ENCODE measurements at regions not wholly inside any gene's neighbourhood (a gene's known extent, or its start where the extent isn't known, plus 50 kb on each side); places are given as distances from the start of the nearest gene placed in this dataset.

DNA sequence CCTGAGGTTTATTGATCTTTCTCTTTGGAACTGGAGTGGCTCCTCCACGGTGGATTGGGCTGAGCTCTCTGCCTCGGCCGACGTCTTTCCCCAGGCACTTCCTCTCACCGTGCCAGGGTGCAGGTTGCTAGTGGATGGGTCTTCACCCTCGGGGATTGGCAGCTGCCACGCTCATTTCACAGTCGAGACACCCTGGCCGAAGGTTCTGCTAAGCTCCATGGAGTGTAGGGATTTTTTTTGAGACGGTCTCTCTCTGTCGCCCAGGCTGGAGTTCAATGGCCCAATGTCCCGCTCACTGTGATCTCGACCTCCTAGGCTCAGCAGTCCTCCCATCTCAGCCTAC is 280.8 kb downstream of the SEC14L1 start:
- DNase-seq, result no peak

DNA sequence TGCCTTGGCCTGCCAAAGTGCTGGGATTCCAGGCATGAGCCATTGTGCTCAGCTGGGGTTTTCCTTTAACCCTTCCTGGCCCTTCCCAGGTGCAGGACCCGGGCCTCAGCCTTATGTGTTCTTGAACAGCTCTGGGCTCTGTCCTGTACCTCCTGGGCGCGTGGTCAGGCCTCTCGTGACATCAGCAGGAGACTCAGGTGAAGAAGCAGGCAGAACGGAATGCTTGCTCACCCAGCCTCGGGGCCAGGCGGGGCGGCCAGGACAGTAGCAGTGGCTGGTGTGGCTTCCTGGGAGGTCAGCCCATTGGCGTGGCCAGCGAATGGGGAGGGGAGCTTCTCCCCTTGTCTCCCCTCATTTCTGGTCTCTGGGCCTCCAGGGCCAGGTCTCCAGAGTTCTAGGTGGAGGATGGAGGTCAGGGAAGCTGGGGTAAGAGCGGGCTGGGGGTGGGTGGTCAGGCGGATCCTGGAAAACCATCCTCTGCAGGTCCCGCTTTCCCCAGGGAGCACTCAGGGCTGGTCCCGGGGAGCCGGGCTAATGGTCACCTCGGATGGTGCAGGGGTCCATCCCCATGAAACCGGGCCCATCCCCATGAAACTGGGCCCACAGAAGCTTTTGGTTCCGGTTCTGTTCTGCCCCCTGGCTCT is 281.5 kb downstream of the SEC14L1 start:
- no peak for DNase-seq

DNA sequence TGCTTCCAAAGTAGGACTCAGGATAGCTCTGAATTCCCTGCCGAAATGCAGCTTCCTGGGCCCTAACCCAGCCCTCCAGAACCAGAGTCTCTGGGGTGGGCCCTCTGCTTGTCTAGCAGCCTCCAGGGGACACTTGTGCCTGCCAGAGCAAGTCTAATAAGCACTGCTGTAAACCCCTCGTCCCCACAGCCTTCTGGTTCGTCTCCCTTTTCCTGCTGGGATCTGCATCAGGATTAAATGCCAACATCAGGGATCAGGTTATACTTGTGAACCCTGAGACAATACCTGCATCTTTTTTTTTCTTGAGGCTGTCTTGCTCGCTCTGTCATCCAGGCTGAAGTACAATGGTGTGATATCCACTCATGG is 282.0 kb downstream of the SEC14L1 start:
- DNase-seq, result no peak

DNA sequence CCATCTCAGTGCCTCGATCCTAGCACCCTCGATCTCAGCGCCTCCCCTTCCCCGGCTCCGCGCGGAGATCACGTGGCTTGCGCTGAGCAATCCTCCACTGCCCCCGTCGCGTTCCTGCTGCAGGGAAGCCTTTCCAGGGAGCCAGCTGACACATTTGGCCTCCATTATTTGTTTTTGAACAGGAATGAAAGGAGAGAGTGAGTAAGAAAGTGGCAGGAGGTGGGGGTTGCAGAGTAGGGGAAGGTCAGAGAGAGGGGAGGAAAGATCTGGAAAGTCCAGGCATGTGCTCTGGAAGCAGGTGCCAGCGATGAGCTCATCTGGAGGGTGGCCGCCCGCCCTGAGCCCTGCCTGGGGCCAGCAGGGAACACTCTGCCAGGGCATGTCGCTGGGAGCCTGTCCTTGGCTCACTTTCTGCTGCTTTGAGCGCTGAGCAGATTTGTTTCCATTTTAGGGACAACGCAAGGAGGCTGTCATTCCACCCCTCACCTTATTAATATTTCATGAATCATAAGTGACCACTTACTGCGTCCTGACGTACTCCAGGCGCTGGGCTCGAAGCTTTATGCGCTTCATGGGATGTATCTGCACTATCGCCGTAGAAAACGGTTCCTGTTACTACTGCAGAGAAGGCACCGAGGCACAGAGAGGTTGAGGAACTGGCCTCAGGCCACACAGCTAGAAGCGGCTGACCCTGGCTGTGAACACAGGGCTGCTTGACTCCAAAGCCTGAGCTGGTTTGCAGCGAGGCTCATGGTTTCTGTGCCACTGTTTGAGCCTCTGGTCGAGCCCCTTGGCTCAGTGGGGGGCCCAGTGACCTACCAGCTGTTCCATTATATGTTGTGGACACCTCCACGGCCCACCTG is 283.1 kb downstream of the SEC14L1 start:
- DNase-seq, result peak; percentile 93

DNA sequence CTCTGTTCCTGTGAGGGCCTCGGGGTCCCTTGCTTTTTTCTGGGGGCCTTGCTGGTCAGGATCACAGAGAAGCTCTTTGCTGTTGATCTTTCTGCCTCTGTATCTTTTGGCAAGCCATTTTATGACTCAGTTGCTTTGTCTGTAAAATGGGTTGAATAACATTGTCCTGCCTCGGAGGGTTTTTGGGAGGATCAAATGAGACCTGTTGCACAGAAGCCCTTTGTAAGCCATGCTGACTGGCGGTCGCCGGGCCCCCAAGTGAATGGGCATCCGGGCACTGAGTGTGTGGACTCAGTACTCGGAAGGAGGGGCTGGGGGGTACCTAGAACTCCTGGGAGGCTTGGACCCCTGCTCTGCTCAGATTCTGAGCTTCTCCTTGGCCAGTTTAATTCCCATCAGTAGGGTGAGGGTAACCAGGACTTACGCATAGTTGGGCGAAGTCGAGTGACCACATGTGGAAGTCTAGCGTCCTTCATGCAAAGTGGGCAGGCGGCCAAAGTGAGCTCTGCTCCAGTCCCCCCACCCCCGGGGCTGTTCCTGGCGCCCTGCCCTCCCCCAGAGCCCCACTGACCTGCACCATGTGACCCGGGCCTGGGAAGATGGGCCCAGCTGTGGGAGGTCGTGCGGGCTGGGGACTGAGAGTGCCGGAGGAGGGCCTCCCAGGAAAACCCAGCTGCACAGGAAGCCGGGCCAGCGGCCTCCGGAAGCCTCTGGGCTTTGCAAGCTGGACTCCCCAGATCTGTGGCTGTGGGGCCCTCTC is 284.0 kb downstream of the SEC14L1 start:
- peak; percentile 95 for DNase-seq

DNA sequence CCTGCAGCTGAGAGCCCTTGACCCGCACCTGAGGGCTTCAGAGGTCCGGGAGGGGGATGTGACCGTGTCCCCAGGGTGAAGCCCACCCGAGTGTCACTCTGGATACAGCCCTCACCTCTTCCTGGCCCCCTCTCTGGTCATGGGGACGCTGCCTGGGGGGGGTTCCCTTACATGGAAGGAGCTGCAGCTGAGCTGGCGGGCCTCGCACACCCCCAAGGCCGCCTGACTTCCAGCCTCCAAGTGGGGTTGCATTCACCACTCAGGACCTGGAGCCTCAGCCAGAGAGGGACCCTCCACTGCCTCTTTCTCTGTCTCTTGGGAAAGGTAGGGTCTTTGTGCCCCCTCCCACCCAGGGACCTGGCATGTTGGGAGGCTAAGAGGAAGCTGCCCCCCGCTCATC is 284.6 kb downstream of the SEC14L1 start:
- DNase-seq, result no peak

DNA sequence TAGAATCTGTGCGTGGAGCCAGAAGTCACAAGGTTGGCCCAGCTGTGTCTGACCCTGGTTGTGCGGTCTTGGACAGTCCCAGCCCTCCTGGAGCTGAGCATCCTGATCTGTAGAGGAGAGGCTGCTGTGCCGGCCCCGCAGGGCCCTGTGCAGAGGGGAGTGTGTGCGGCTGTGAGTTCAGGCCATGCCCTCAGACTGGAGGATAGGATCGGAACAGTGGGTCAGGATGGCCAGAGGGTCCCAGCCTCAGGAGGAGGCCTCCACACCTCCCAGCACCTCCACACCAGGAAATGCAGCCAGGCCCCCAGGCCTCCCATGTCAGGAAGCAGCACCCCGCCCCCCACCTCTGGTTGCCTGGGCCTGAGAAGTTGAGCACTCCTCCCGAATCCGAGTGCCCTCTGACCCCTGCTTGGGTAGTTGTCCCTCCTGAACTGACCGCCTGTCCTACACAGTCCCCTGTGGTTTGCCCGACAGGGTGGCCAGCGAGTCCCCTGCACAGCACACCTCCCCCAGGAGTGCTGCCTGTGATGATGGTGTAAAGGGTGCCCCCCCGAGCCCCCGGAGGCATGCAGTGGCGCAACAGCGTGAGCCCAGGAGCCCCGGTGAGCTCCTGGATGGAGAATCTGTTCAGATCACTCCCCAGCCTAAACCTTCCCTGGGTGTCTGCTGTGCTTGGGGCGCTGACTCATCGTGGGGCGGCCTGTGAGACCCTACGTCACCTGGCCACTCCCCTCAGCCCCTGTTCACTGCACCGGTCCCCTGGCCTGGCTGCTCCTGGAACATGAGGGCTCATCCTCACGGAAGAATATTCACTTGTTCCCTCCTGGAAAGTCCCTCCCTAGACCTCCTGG is 285.2 kb downstream of the SEC14L1 start:
- peak; percentile 43 for DNase-seq

DNA sequence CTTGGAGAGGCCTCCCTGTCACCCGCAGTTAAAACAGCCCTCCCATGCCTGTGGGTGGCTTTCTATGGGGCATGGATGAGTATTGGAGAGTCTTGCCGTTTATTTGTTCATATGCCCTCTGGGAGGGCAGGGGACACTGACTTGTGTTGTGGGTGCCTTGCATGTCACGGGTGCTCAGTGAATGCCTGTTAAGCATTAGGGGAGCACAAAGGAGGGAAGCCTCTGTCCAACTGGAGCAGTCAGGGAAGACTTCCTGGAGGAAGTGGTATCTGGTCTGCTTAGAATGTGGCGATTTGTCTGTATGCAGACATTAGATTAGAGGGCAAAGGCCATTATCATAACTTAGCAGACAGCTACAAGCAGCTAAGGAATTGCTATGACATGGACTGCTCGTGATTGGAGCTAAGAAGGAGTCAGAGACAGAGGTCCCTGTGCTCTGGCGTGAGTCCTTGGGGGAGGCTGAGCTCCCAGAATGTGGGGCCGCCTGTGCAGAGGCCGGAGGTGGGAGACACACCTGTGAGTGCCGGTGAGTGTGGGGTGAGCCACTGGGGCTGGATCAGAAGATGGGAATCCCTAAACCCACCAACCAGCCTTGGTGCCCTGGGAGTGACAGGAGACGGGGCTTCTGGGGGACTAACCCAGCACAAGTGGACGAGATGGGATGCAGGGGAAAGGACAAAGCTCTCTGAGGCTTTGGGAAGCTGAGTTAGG is 286.1 kb downstream of the SEC14L1 start:
- DNase-seq, result no peak

DNA sequence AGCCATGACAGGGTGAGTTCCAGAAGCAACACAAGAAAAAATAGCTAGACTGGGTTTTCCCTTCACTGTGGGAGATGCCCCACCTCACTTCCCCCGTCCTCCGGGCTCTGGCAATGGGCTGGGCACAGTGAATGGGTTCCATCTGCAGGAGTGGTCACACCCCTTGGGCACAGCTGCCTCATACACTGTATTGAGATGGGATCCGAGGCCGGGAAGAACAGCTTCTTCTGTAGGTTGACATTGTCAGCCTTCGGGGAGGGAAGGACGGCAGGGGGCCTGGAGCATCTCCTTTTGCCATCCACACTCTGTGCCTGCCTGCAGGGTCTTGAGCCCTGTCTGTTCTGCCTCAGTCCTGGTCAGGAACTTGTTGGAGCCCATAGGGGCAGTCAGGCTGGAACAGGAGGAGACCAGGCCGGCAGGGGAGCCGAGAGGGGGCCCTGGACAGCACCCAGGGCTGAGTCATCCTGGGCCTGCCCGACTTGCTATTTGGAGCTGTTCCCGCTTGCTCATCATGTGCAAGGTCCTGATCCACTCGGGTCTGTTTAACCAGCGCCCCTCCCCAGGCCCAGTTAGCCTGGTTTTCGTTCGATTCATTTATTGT is 286.7 kb downstream of the SEC14L1 start:
- peak; percentile 66 for DNase-seq

DNA sequence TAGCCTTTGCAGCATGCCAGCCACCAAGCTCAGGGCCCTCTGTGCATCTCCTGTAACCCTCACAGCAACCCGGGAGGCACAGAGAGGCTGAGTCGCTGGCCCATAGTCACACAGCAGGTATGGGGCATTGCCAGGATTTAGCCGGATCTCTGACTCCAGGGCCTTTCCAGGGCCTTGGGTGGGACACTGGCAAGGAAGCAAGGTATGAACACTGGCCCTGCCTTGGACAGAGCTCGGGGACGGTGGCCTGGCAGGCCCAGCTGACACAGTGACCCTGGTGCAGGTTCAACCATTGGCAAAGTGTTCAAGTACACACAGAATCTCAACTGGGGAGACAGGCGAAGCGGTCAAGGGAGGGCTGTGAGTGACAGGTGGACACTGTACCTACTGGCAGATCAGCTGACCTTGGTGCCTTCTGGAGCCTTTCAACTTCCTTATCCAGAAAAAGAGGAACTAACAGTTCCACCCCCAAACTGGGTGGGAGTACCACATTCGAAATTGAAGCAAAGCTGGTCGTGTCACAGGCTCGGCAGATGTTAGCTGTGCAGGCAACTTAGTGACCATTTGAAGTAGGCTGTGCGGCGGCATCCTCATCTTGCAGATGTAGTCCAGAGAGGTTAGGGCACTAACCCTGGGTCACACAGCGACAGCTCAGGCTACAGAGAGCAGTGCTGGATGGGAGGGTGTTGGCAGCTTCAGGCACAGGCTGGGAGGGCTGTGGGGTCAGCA is 287.4 kb downstream of the SEC14L1 start:
- peak; percentile 35 for DNase-seq

DNA sequence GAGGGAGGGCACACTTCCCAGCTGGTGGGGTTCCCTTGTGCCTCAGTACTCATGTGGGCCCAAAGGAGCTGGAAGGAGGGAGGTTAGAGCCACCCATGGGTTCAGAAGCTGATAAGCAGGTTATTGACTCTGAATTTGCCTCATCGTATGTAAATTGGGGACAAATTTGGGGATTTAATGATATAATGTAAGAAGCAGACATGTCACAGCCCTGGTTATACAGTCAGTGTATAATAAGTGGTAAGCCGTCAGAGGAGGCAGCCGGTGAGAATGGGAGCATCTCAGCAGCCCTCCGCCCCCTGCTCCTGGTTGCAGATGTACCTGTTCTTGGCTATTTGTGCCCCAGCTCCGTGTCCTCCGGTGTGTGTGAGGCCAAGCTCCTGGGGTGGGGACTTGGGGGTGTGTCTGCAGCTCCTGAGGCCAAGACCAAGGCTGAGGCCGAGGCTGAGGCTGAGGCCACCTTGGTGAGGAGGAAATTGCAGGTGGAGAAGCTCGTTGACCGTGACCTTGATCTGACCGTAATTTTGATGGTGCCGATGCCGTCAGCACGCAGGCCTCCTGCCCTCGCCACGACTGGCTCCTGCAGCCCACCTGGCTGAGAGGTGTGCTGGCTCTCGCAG is 288.1 kb downstream of the SEC14L1 start:
- DNase-seq, result no peak

DNA sequence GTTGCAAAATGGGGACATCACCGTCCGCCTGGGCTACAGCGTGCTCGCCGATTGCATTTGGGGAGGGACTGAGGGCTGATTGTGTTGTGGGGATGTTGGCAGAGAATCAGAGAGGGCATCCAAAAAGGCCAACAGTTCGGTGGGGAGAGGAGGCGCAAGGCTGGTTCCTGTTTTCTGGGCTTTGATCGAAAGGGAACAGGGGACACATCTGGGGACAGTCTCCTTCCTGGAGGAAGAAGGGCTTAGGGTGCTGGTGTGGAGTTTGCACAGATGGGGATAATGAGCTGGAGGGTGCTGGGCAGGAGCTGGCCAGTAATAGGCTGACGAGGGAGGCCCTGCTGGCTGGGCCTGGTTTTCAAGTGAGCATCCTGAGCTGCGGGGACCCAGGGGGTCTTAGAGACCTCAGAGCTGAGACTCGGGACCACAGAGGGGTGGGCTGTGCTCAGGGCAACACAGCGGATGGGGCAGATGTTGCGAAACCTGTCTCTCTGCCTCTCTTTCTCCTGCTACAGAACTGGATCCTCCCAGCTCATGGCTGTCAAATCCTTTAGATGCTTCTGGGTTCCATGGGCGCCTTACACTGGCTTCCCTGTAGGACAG is 288.7 kb downstream of the SEC14L1 start:
- peak; percentile 30 for DNase-seq

DNA sequence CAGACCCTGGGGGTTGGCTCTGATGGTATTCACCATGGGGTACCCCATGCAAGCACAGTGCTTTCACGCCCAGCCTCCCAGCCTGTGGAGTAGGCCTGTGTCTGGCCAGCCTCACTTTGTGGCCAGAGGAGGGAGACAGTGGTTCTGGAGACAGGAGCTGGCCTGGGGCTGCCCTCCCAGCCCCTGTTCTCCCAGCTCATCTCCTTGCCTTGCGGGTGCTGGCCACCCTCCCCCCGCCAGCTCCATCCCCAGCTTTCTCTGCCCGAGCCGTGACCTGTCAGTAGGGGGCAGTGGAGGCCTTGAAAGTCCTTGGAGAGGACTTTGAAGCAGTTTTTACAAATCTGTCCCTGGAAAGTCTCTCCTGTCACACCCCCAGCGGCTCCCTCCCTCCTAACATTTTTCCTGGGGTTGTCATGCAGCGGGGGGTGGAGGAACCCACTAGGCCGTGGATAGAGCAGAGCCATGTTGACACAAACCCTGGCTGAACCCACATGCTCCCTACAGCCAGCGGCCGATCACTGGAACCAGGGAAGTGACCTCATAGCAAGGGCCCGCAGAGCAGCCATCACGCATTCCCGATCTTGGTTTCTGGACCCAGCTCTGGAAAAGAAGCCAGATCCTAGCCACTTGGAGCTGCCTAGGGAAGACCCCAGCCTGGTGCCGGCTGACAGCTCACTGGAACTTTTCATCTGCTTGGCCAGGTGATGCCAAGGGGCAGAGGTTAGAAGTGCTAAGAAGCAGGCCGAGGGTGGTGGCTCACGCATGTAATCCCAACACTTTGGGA is 289.4 kb downstream of the SEC14L1 start:
- DNase-seq, result peak; percentile 92

DNA sequence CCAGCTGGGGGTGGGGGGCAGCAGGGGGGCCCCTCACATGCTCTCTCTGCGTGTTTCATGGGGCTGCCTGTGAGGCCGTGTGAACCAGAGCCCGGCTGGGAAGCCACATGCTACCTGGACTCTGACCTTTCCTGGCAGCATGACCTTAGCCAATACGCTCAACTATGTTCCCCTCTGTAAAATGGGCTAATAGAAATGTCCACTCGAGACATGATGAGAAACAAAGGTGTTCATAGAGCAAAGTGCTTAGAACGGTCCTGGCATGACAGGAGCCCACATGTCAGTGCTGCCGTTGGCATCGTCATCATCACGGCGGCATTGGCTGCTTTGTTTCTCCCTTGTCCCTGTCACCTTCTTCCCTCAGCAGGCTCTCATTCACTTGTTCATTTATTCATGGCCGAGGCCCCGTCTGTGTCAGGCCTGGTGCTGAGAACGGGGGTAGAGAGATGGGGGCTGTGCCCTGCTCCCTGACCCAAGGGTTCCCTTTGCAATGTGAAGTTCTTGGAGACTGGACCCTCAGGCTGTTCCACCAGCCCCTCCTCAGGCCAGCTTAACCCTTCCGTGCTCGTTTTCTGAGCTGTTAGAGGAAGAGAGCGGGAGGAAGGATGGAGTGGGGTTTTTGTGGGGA is 291.4 kb downstream of the SEC14L1 start:
- DNase-seq, result no peak

DNA sequence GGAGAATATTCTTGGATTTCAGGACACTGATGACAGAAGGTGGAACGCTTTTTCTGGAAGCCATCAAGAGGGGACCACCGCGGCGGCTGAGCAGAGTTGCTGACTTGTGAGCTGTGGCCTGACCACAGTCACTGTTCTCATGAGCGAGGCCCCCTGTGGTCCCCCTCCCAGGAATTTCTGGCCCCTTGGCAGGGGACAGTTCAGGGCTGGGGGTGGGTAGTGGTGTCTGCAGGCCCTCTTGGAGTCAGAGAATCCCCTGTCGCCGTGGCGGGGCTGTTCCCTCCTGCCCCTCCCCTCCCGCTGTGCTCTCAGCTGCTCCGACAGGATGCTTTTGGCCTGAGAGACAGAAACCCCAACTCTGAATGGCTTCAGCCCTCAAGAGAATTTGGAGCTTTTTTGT is 292.0 kb downstream of the SEC14L1 start:
- no peak for DNase-seq

DNA sequence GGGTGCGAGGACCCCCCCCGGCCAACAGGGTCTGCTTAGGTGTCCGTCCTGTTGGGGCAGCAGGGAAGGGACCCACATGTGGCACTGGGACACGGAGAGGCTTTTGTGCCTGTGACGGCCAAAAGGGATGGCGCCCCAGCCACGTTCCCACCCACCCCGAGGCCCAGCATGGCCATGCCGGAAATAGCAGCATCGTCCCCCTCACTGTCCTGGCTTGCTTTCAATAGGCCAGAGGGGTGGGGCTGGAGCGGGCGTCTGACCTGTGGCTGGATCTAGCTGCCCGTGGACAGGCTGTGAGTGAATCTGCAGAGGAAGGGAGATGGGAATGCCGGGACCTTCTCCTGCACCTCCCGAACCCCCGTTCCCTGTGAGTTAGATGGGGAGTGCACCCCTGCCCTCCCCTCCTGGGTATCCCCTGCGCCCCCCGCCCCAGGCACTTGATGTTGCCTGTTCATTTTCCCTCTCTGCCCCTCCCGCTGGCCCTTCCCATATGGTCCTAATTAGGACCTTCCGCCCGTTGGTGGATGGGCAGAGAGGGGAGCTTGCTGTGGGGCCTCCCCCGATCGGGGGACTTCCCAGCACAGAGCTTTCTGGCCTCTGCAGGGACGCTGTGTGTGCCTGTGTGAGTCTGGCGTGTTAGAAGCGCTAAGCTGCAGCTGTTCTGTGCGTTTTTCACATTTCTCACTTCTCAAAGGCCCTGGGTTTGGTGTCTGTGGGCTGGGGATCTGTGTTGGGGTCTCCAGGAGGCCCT is 292.8 kb downstream of the SEC14L1 start:
- no peak for DNase-seq

DNA sequence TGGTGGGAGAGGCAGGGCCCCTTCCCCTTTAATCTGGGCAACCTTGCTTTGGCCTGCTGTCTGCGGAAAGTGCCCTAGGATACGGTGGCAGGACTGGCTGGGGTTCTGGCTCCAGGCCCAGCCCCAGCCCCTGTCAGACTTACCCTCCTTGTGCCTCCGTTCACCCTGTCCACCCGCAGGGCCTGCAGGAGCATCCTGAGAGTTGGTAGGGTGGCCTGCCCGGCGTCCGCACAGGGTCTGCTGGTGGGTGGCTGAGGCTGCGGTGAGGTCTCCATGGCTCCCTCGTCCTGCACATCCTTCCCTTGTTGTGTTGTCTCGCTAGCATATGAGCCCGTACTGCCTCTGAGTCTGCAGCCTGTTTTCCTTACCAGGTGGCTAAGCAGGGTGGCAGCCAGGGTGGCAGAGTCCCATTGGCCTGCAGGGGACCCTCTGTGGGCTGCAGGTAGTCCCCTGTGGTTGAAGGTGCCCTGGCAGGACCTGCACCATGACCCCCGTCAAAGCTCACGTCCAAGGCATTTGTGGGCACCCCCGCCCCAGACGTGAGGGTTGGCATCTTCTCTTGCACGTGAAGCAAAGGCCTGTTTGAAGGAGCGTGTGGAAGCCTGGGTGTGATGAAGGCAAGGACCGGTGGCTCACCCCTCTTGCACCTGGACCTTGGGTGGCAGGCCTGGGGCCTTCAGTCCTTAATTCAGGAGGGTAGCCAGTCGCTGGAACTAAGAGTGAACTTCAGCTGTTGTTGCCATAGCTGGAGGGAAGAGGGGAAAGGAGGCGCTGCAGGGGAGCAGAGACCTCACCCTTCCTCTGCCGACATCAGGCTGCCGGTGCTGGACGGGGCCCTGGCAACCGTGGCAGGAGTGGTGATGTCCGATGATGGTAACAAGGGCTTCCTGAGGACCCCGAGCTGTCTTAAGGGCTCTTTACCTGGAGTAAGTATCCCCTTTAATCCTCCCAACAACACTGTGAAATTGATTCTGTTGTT is 293.7 kb downstream of the SEC14L1 start:
- DNase-seq, result no peak
